ENCODE measurements at regions not wholly inside any gene's neighbourhood (a gene's known extent, or its start where the extent isn't known, plus 50 kb on each side); places are given as distances from the start of the nearest gene placed in this dataset.

DNA sequence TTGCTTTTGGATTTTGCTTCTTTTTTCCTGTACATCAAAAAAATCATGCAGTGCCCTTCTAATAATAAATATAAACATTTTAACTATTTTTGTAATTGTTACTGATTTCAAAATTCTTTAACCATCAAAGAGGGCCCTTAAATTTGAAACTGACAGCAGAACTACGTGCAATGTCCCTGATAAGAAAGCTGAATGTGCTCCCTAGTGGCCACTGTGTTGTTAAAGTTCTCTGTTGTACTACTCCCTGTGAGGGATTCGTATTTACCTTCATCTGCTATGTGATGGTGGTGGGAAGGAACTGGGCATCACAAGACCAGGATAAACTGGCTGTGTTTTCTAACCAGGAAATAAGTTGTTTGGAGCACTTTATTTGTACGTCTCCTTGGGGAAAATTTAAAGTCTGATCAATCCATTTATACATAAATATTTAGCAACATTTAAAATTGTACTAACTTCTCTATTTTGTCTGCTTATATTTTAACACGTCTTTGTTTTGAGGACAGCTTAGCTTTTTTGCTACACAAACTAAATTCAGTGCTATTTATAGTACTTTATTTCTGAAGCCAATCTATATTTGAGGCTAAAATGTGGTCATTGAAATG, 322.4 kb downstream of the HGF start:
- Histone ChIP-seq H3K9me3 (ENCODE audit: control insufficient read depth, insufficient read depth, low read depth, low read length) (no peaks in the 10 kb centered on the region), H3K27ac (ENCODE audit: extremely low read depth, low read depth, low read length) (no peak overlapping the region), H3K4me3 (ENCODE audit: low read depth, low read length) (no peak overlapping the region), H3K36me3 (ENCODE audit: control insufficient read depth in 2 of 2, insufficient read depth in 1 of 2, low read length in 2 of 2) (no peaks in the 10 kb centered on the region), H3K4me1 (ENCODE audit: control insufficient read depth, insufficient read depth, low read length) (no peaks in the 10 kb centered on the region)
- POLR2A ChIA-PET: no interaction called here
- TF ChIP-seq ZSCAN23 (tag by site-specific recombination; IDR thresholded peaks at IDR 0.05): no peak
- peak; percentile 71 for TF ChIP-seq ZNF654 (tag by site-specific recombination; IDR thresholded peaks at IDR 0.05; ENCODE audit: low read depth)
- CTCF ChIA-PET: interaction anchor here (1.0 to 1.2 kb wide), 2 partner anchors 9 to 524 kb away, joined by 3 read pairs; no protein-coding TSS in a partner anchor

DNA sequence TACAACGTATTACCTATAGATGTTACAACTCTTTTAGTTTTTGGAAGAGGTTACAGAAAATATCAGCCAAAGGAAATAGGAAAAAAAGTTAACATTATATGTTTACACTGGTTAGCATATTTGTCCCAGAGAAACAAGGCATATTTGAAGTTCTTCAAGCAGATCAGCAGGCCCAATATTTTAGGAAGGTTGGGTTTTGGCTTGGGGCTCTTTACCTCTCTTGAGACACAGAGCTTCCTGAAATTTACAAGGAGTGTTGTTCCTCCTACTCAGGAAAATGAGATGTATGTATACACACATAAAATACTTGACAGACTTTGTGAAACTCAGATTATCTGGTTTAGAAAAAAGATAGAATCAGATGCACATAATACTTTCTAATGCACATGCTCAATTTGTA, 323.6 kb downstream of the HGF start:
- ChIA-PET POLR2A (no interaction called here), CTCF (interaction anchor here (1.1 to 1.3 kb wide), 2 partner anchors 461 to 527 kb away, joined by 3 to 4 read pairs; no protein-coding TSS in a partner anchor)

DNA sequence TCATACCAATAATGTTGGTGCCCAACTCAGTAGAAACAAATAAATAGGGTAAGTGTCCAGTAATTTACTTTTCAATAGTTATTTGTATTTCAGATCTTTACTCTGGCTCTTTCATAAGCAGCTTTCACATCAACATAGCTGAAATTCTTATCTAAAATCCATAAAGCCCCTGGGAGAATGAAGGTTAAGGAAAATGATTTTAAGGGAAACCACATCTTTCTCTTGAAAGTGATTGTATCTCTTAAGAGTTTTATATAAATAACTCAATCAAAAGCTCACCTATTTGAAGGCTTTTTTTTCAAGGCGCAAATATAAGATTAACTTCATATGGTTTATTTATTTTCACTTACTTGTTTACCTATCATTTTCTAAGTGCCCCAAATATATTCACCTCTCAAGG, 324.4 kb downstream of the HGF start:
- TF ChIP-seq ZNF157 (tag by site-specific recombination; IDR thresholded peaks at IDR 0.05): no peak
- TF ChIP-seq MZF1 (tag by site-specific recombination; IDR thresholded peaks at IDR 0.05; ENCODE audit: borderline replicate concordance): no peak
- TF ChIP-seq ZNF837 (tag by site-specific recombination; IDR thresholded peaks at IDR 0.05): no peak
- Histone ChIP-seq H3K27ac (ENCODE audit: extremely low read depth, low read depth, low read length) (no peak overlapping the region), H3K4me3 (ENCODE audit: low read depth, low read length) (no peak overlapping the region), H3K9me3 (ENCODE audit: control insufficient read depth, insufficient read depth, low read depth, low read length) (no peaks in the 10 kb centered on the region), H3K4me1 (ENCODE audit: control insufficient read depth, insufficient read depth, low read length) (no peaks in the 10 kb centered on the region), H3K36me3 (ENCODE audit: control insufficient read depth in 2 of 2, insufficient read depth in 1 of 2, low read length in 2 of 2) (no peaks in the 10 kb centered on the region)
- CTCF ChIA-PET: interaction anchor here (0.6 to 1.1 kb wide), 2 partner anchors 193 to 526 kb away, joined by 3 to 4 read pairs; no protein-coding TSS in a partner anchor
- POLR2A ChIA-PET: no interaction called here

More for the DNA sequence above, 323.6 kb downstream of the HGF start:
- no peaks in the 10 kb centered on the region for H3K4me1 ChIP-seq (ENCODE audit: control insufficient read depth, insufficient read depth, low read length)
- H3K36me3 ChIP-seq (ENCODE audit: control insufficient read depth in 2 of 2, insufficient read depth in 1 of 2, low read length in 2 of 2): no peaks in the 10 kb centered on the region
- H3K4me3 ChIP-seq (ENCODE audit: low read depth, low read length): no peak overlapping the region
- TF ChIP-seq, protein P1, sequence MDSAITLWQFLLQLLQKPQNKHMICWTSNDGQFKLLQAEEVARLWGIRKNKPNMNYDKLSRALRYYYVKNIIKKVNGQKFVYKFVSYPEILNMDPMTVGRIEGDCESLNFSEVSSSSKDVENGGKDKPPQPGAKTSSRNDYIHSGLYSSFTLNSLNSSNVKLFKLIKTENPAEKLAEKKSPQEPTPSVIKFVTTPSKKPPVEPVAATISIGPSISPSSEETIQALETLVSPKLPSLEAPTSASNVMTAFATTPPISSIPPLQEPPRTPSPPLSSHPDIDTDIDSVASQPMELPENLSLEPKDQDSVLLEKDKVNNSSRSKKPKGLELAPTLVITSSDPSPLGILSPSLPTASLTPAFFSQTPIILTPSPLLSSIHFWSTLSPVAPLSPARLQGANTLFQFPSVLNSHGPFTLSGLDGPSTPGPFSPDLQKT (IDR thresholded peaks at IDR 0.05; ENCODE audit: borderline replicate concordance, low read depth, low read length): no peak
- TF ChIP-seq GLIS1 (tag by site-specific recombination; IDR thresholded peaks at IDR 0.05) (no peak), ZNF501 (tag by site-specific recombination; IDR thresholded peaks at IDR 0.05) (no peak), ZNF223 (tag by site-specific recombination; IDR thresholded peaks at IDR 0.05) (no peak), ZNF324 (tag by site-specific recombination; IDR thresholded peaks at IDR 0.05) (no peak), ZNF175 (tag by site-specific recombination; IDR thresholded peaks at IDR 0.05) (no peak), ZNF660 (tag by site-specific recombination; IDR thresholded peaks at IDR 0.05) (no peak), ZIC2 (tag by site-specific recombination; IDR thresholded peaks at IDR 0.05) (no peak), ZNF121 (tag by site-specific recombination; IDR thresholded peaks at IDR 0.05) (no peak), REPIN1 (tag by site-specific recombination; IDR thresholded peaks at IDR 0.05; ENCODE audit: low read depth) (no peak), KLF7 (tag by site-specific recombination; IDR thresholded peaks at IDR 0.05; ENCODE audit: borderline replicate concordance) (no peak), ZNF548 (tag by site-specific recombination; IDR thresholded peaks at IDR 0.05) (no peak), IKZF3 (tag by site-specific recombination; IDR thresholded peaks at IDR 0.05) (no peak), ZFP69B (tag by site-specific recombination; IDR thresholded peaks at IDR 0.05) (no peak), ZNF391 (tag by site-specific recombination; IDR thresholded peaks at IDR 0.05; ENCODE audit: borderline replicate concordance, low read depth) (no peak), GLI2 (tag by site-specific recombination; IDR thresholded peaks at IDR 0.05; ENCODE audit: borderline replicate concordance, low read depth) (no peak)
- TF ChIP-seq, protein P2, sequence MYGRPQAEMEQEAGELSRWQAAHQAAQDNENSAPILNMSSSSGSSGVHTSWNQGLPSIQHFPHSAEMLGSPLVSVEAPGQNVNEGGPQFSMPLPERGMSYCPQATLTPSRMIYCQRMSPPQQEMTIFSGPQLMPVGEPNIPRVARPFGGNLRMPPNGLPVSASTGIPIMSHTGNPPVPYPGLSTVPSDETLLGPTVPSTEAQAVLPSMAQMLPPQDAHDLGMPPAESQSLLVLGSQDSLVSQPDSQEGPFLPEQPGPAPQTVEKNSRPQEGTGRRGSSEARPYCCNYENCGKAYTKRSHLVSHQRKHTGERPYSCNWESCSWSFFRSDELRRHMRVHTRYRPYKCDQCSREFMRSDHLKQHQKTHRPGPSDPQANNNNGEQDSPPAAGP (tag by site-specific recombination; IDR thresholded peaks at IDR 0.05): no peak
- TF ChIP-seq, protein P3, sequence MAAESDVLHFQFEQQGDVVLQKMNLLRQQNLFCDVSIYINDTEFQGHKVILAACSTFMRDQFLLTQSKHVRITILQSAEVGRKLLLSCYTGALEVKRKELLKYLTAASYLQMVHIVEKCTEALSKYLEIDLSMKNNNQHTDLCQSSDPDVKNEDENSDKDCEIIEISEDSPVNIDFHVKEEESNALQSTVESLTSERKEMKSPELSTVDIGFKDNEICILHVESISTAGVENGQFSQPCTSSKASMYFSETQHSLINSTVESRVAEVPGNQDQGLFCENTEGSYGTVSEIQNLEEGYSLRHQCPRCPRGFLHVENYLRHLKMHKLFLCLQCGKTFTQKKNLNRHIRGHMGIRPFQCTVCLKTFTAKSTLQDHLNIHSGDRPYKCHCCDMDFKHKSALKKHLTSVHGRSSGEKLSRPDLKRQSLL (tag by site-specific recombination; IDR thresholded peaks at IDR 0.05): no peak
- TF ChIP-seq, protein P4, sequence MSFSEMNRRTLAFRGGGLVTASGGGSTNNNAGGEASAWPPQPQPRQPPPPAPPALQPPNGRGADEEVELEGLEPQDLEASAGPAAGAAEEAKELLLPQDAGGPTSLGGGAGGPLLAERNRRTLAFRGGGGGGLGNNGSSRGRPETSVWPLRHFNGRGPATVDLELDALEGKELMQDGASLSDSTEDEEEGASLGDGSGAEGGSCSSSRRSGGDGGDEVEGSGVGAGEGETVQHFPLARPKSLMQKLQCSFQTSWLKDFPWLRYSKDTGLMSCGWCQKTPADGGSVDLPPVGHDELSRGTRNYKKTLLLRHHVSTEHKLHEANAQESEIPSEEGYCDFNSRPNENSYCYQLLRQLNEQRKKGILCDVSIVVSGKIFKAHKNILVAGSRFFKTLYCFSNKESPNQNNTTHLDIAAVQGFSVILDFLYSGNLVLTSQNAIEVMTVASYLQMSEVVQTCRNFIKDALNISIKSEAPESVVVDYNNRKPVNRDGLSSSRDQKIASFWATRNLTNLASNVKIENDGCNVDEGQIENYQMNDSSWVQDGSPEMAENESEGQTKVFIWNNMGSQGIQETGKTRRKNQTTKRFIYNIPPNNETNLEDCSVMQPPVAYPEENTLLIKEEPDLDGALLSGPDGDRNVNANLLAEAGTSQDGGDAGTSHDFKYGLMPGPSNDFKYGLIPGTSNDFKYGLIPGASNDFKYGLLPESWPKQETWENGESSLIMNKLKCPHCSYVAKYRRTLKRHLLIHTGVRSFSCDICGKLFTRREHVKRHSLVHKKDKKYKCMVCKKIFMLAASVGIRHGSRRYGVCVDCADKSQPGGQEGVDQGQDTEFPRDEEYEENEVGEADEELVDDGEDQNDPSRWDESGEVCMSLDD (tag by site-specific recombination; IDR thresholded peaks at IDR 0.05): no peak
- no peak overlapping the region for H3K27ac ChIP-seq (ENCODE audit: extremely low read depth, low read depth, low read length)
- no peaks in the 10 kb centered on the region for H3K9me3 ChIP-seq (ENCODE audit: control insufficient read depth, insufficient read depth, low read depth, low read length)
